ENCODE measurements at regions not wholly inside any gene's neighbourhood (a gene's known extent, or its start where the extent isn't known, plus 50 kb on each side); places are given as distances from the start of the nearest gene placed in this dataset.

GRCh38 chr5:92981001-92981400 is 600.0 kb downstream of the NR2F1-AS1 start:
- DNase-seq (ENCODE audit: low spot score) (no peak), ATAC-seq (no peak)
- no peak overlapping the region for H3K27ac Mint-ChIP-seq
- H3K9me3 Mint-ChIP-seq, result no peaks in the 10 kb centered on the region
- ChIA-PET CTCF (no interaction called here), POLR2A (no interaction called here)
- H3K27me3 Mint-ChIP-seq (ENCODE audit: low read depth), result no peaks in the 10 kb centered on the region
- H3K4me1 Mint-ChIP-seq, result no peaks in the 10 kb centered on the region
- no peak overlapping the region for H3K4me3 Mint-ChIP-seq
- TF ChIP-seq NFYB (CRISPR knock-in tag; conservative IDR thresholded peaks at IDR 0.05; ENCODE audit: low read depth) (no peak), ERG (CRISPR knock-in tag; IDR thresholded peaks at IDR 0.05) (no peak), RELA (CRISPR knock-in tag; IDR thresholded peaks at IDR 0.05; ENCODE audit: borderline replicate concordance) (no peak), ZNF425 (CRISPR knock-in tag; conservative IDR thresholded peaks at IDR 0.05) (no peak), ZMAT4 (CRISPR knock-in tag; IDR thresholded peaks at IDR 0.05) (no peak), GABPB1 (CRISPR knock-in tag; IDR thresholded peaks at IDR 0.05) (no peak), ZSCAN18 (CRISPR knock-in tag; IDR thresholded peaks at IDR 0.05) (no peak), CTCF (IDR thresholded peaks at IDR 0.05) (no peak), RORB (CRISPR knock-in tag; IDR thresholded peaks at IDR 0.05) (no peak), AR (CRISPR knock-in tag; IDR thresholded peaks at IDR 0.05) (no peak), MAX (CRISPR knock-in tag; IDR thresholded peaks at IDR 0.05) (no peak), FOXP1 (CRISPR knock-in tag; IDR thresholded peaks at IDR 0.05; ENCODE audit: borderline replicate concordance) (no peak), NR3C1 (CRISPR knock-in tag; conservative IDR thresholded peaks at IDR 0.05; ENCODE audit: low read depth) (no peak), KAT7 (CRISPR knock-in tag; IDR thresholded peaks at IDR 0.05; ENCODE audit: borderline replicate concordance) (no peak), ARID4B (CRISPR knock-in tag; IDR thresholded peaks at IDR 0.05; ENCODE audit: borderline replicate concordance) (no peak), ZNF232 (CRISPR knock-in tag; IDR thresholded peaks at IDR 0.05) (no peak)
- H3K36me3 Mint-ChIP-seq, result no peaks in the 10 kb centered on the region
